Spleen (tissue), 11 donors: ENCODE measurements at regions not wholly inside any gene's neighbourhood (a gene's known extent, or its start where the extent isn't known, plus 50 kb on each side); places are given as distances from the start of the nearest gene placed in this dataset.

ENCODE experiments used
- DNase-seq: peaks from one replicate; pipeline ENCODE4 v3.0.0-alpha.2; 2020
- H3K27ac ChIP-seq, 8 donors: fragments of 200-600 bp; sonication (generic) in 7 of 8; 1 replicate in 4 of 8; 2 replicates in 4 of 8; pipeline versions ENCODE4 v1.5.0 to v1.8.0; 2016 to 2021; ENCODE audit warnings: inconsistent platforms in 4 of 8, mild to moderate bottlenecking in 4 of 8, moderate library complexity in 1 of 8
- H3K27me3 ChIP-seq, 7 donors: fragments of 200-600 bp; sonication (generic) in 6 of 7; replicated peaks in 1 of 7; 1 replicate in 4 of 7; 2 replicates in 3 of 7; pipeline versions ENCODE4 v1.5.0 to v1.8.0; 2016 to 2021; ENCODE audit warnings: inconsistent platforms in 3 of 7, mild to moderate bottlenecking in 1 of 7
- H3K36me3 ChIP-seq, 6 donors: fragments of 200-600 bp; sonication (generic) in 5 of 6; 1 replicate in 4 of 6; 2 replicates in 2 of 6; pipeline versions ENCODE4 v1.5.0 to v1.8.0; 2016 to 2021; ENCODE audit warnings: inconsistent platforms in 2 of 6
- H3K4me1 ChIP-seq, 6 donors: fragments of 200-600 bp; sonication (generic) in 5 of 6; 1 replicate in 3 of 6; 2 replicates in 3 of 6; pipeline versions ENCODE4 v1.5.0 to v1.8.0; 2016 to 2021; ENCODE audit warnings: inconsistent platforms in 3 of 6
- H3K4me3 ChIP-seq, 8 donors: fragments of 200-600 bp; sonication (generic) in 7 of 8; 1 replicate in 4 of 8; 2 replicates in 4 of 8; pipeline versions ENCODE4 v1.5.0 to v1.8.0; 2016 to 2021; ENCODE audit warnings: inconsistent platforms in 4 of 8, mild to moderate bottlenecking in 4 of 8, moderate library complexity in 2 of 8
- H3K9me3 ChIP-seq, 8 donors: fragments of 200-600 bp; sonication (generic) in 7 of 8; 1 replicate in 4 of 8; 2 replicates in 4 of 8; pipeline versions ENCODE4 v1.5.0 to v1.8.0; 2016 to 2021; ENCODE audit warnings: inconsistent platforms in 4 of 8
- CTCF ChIP-seq, 11 experiments: fragments of 200-600 bp in 7 of 11; fragments of 450-650 bp in 4 of 11; sonication (generic) in 4 of 11; IDR thresholded peaks in 8 of 11; conservative IDR thresholded peaks in 3 of 11; 1 replicate in 7 of 11; 2 replicates in 4 of 11; pipeline versions ENCODE4 v1.4.0 to v1.8.0; 2016 to 2021; ENCODE audit warnings: antibody characterized with exemption in 11 of 11, inconsistent platforms in 4 of 11, mild to moderate bottlenecking in 1 of 11
- POLR2A ChIP-seq, 3 donors: fragments of 450-650 bp; IDR thresholded peaks; one replicate each; pipeline ENCODE4 v1.5.1; 2017; ENCODE audit warnings: antibody characterized with exemption in 3 of 3, mild to moderate bottlenecking in 1 of 3
- POLR2AphosphoS5 ChIP-seq, 3 donors: sonication (generic); formaldehyde crosslinking; IDR thresholded peaks; one replicate each; pipeline ENCODE4 v1.5.1; 2017; ENCODE audit warnings: antibody characterized with exemption in 3 of 3
- WGBS, 5 donors: extraction: QIAGEN DNeasy Blood & Tissue Kit in 3 of 5; methylation state at CpG; one replicate each; pipeline versions ENCODE4 v1.1.5 to v1.1.7; 2013 to 2018; 5-methylcytosine and 5-hydroxymethylcytosine counted together
- intact Hi-C: fragments of 100-400 bp; cut with DNase I; formaldehyde crosslinking; loops from one replicate; pipeline ENCODE4 v1.15.0; 2023; ENCODE audit warnings: low total_unique reads
- donor health status: healthy with polysubstance abuse.
- donor health status: DM: no; HTN: no; CAD: no; lungs with moderate emphysema.
- donor health status: DM: no; HTN: no; CAD: no.
- donor health status: Bipolar disorder and iron deficiency.
- donor health status: healthy.
- donor health status: DM: no; HTN: no; CAD: no.
- donor health status: DM: yes; HTN: yes; CAD: no.

GRCh38 chrX:25295466-25295865, 279.7 kb upstream of the ARX start:
- DNase-seq: no peak
- TF ChIP-seq POLR2AphosphoS5 (IDR thresholded peaks at IDR 0.05) (no peak), CTCF (IDR thresholded peaks at IDR 0.05 in 8 of 11, conservative IDR thresholded peaks at IDR 0.05 in 3 of 11) (no peak), POLR2A (IDR thresholded peaks at IDR 0.05) (no peak)
- H3K27me3 ChIP-seq: no peaks in the 10 kb centered on the region
- H3K9me3 ChIP-seq: no peaks in the 10 kb centered on the region
- H3K27ac ChIP-seq: no peak overlapping the region
- H3K36me3 ChIP-seq: no peaks in the 10 kb centered on the region
- H3K4me1 ChIP-seq: no peaks in the 10 kb centered on the region
- intact Hi-C loops: no loop called here
- H3K4me3 ChIP-seq: no peak overlapping the region
- 60 to 83% (median 74%) methylated on average over 4 of the region's 4 CpGs for WGBS, 5 donors

GRCh38 chrX:25290132-25290531, 274.4 kb upstream of the ARX start:
- H3K27ac ChIP-seq: no peak overlapping the region
- H3K4me1 ChIP-seq: no peaks in the 10 kb centered on the region
- no peak overlapping the region for H3K4me3 ChIP-seq
- WGBS, 5 donors: 58 to 85% (median 76%) methylated on average over 1 of the region's 1 CpG
- no peaks in the 10 kb centered on the region for H3K36me3 ChIP-seq
- no peaks in the 10 kb centered on the region for H3K27me3 ChIP-seq
- DNase-seq: no peak
- intact Hi-C loops: no loop called here
- no peak for TF ChIP-seq POLR2A (IDR thresholded peaks at IDR 0.05)
- no peak for TF ChIP-seq POLR2AphosphoS5 (IDR thresholded peaks at IDR 0.05)
- no peak for TF ChIP-seq CTCF (IDR thresholded peaks at IDR 0.05 in 8 of 11, conservative IDR thresholded peaks at IDR 0.05 in 3 of 11)
- no peaks in the 10 kb centered on the region for H3K9me3 ChIP-seq

GRCh38 chrX:25288676-25289075, 272.9 kb upstream of the ARX start:
- TF ChIP-seq CTCF (IDR thresholded peaks at IDR 0.05 in 8 of 11, conservative IDR thresholded peaks at IDR 0.05 in 3 of 11): no peak
- TF ChIP-seq POLR2A (IDR thresholded peaks at IDR 0.05): no peak
- TF ChIP-seq POLR2AphosphoS5 (IDR thresholded peaks at IDR 0.05): no peak
- Histone ChIP-seq H3K36me3 (no peaks in the 10 kb centered on the region), H3K27me3 (no peaks in the 10 kb centered on the region), H3K9me3 (no peaks in the 10 kb centered on the region), H3K4me3 (no peak overlapping the region), H3K27ac (no peak overlapping the region), H3K4me1 (no peaks in the 10 kb centered on the region)
- intact Hi-C loops: no loop called here
- DNase-seq: no peak
- WGBS, 5 donors: 42 to 84% (median 50%) methylated on average over 1 of the region's 1 CpG

GRCh38 chrX:25287521-25287920, 271.8 kb upstream of the ARX start:
- WGBS, 5 donors: 30 to 68% (median 42%) methylated on average over 1 of the region's 1 CpG
- intact Hi-C loops: no loop called here
- DNase-seq: no peak

GRCh38 chrX:25285598-25285997, 269.8 kb upstream of the ARX start:
- Histone ChIP-seq H3K4me3 (no peak overlapping the region), H3K36me3 (no peaks in the 10 kb centered on the region), H3K4me1 (no peaks in the 10 kb centered on the region), H3K9me3 (no peaks in the 10 kb centered on the region), H3K27ac (no peak overlapping the region), H3K27me3 (no peaks in the 10 kb centered on the region)
- intact Hi-C loops: no loop called here
- DNase-seq: no peak
- TF ChIP-seq CTCF (IDR thresholded peaks at IDR 0.05 in 8 of 11, conservative IDR thresholded peaks at IDR 0.05 in 3 of 11) (no peak), POLR2A (IDR thresholded peaks at IDR 0.05) (no peak)
- 74 to 87% (median 84%) methylated on average over 4 of the region's 4 CpGs for WGBS, 5 donors

More at GRCh38 chrX:25287521-25287920, 271.8 kb upstream of the ARX start:
- Histone ChIP-seq H3K4me3 (no peak overlapping the region), H3K36me3 (no peaks in the 10 kb centered on the region), H3K4me1 (no peaks in the 10 kb centered on the region), H3K27me3 (no peaks in the 10 kb centered on the region), H3K9me3 (no peaks in the 10 kb centered on the region), H3K27ac (no peak overlapping the region)
- no peak for TF ChIP-seq POLR2AphosphoS5 (IDR thresholded peaks at IDR 0.05)
